ENCODE measurements at regions not wholly inside any gene's neighbourhood (a gene's known extent, or its start where the extent isn't known, plus 50 kb on each side); places are given as distances from the start of the nearest gene placed in this dataset.
A peak's percentile ranks its signal among the peaks of the same experiment; 100 is the strongest.

GRCh38 chr21:32184065-32184464 is 94.8 kb downstream of the MIS18A start:
- DNase-seq (ENCODE audit: low spot score) (no peak), FAIRE-seq (no peak)

GRCh38 chr21:32183396-32183795 is 95.5 kb downstream of the MIS18A start:
- no peak for DNase-seq (ENCODE audit: low spot score)
- FAIRE-seq = no peak

- DNase-seq (ENCODE audit: low spot score) (no peak), FAIRE-seq (no peak)
These were observed 96.4 kb downstream of the MIS18A start for GRCh38 chr21:32182449-32182848.

GRCh38 chr21:32181457-32181856 is 97.4 kb downstream of the MIS18A start:
- DNase-seq (ENCODE audit: low spot score) (no peak), FAIRE-seq (no peak)

- no peak for DNase-seq (ENCODE audit: low spot score)
- FAIRE-seq = peak; percentile 44
These were observed 104.0 kb downstream of the MIS18A start for GRCh38 chr21:32174819-32175218.

GRCh38 chr21:32173121-32173724 is 105.6 kb downstream of the MIS18A start:
- FAIRE-seq (no peak), DNase-seq (ENCODE audit: low spot score) (no peak)

- no peak for DNase-seq (ENCODE audit: low spot score)
- FAIRE-seq = no peak
These were observed 106.7 kb downstream of the MIS18A start for GRCh38 chr21:32172106-32172505.

GRCh38 chr21:32167513-32167912 is 111.3 kb downstream of the MIS18A start:
- no peak for DNase-seq (ENCODE audit: low spot score)
- no peak for FAIRE-seq

GRCh38 chr21:32163386-32163785 is 115.5 kb downstream of the MIS18A start:
- no peak for FAIRE-seq
- no peak for DNase-seq (ENCODE audit: low spot score)

- FAIRE-seq (no peak), DNase-seq (ENCODE audit: low spot score) (no peak)
These were observed 116.0 kb downstream of the MIS18A start for GRCh38 chr21:32162727-32163320.

GRCh38 chr21:32155226-32155625 is 123.6 kb downstream of the MIS18A start:
- DNase-seq (ENCODE audit: low spot score) (no peak), FAIRE-seq (no peak)

GRCh38 chr21:32147041-32147440 is 131.8 kb downstream of the MIS18A start:
- DNase-seq (ENCODE audit: low spot score) (no peak), FAIRE-seq (no peak)

- DNase-seq (ENCODE audit: low spot score) (no peak), FAIRE-seq (no peak)
These were observed 134.0 kb downstream of the MIS18A start for GRCh38 chr21:32144851-32145250.

- FAIRE-seq = no peak
- no peak for DNase-seq (ENCODE audit: low spot score)
These were observed 135.5 kb downstream of the MIS18A start for GRCh38 chr21:32143241-32143939.

GRCh38 chr21:32141318-32141633 is 137.6 kb downstream of the MIS18A start:
- FAIRE-seq (no peak), DNase-seq (ENCODE audit: low spot score) (no peak)

GRCh38 chr21:32140604-32141317 is 138.1 kb downstream of the MIS18A start:
- FAIRE-seq = peak; percentile 59
- DNase-seq (ENCODE audit: low spot score) = no peak

- FAIRE-seq = no peak
These were observed 138.7 kb downstream of the MIS18A start for GRCh38 chr21:32140151-32140550.

GRCh38 chr21:32138658-32139057 is 140.2 kb downstream of the MIS18A start:
- DNase-seq (ENCODE audit: low spot score) (no peak), FAIRE-seq (no peak)

More at GRCh38 chr21:32140151-32140550, 138.7 kb downstream of the MIS18A start:
- no peak for DNase-seq (ENCODE audit: low spot score)

- FAIRE-seq = peak; percentile 17
These were observed 140.9 kb downstream of the MIS18A start for GRCh38 chr21:32137931-32138330.

GRCh38 chr21:32137266-32137665 is 141.6 kb downstream of the MIS18A start:
- FAIRE-seq (no peak), DNase-seq (ENCODE audit: low spot score) (no peak)

More at GRCh38 chr21:32137931-32138330, 140.9 kb downstream of the MIS18A start:
- DNase-seq (ENCODE audit: low spot score) = no peak

GRCh38 chr21:32136546-32136945 is 142.3 kb downstream of the MIS18A start:
- DNase-seq (ENCODE audit: low spot score) = peak; percentile 45

More at GRCh38 chr21:32136546-32136945, 142.3 kb downstream of the MIS18A start:
- peak; percentile 58 for FAIRE-seq

Measured in urothelium cell line (cell line).